HG02840 (cell line): ENCODE measurements at regions not wholly inside any gene's neighbourhood (a gene's known extent, or its start where the extent isn't known, plus 50 kb on each side); places are given as distances from the start of the nearest gene placed in this dataset.

Experiments
- ATAC-seq: cut with Tn5 transposase; IDR thresholded peaks from one replicate; pipeline ENCODE4 v1.9.1; 2021; ENCODE audit warnings: mild to moderate bottlenecking, moderate library complexity, moderate number of reproducible peaks; ENCODE audit not compliant: unreplicated experiment, low FRiP score

- no peak for ATAC-seq
Measured at GRCh38 chr12:127293507-127294310, 973.3 kb upstream of the TMEM132C start.

GRCh38 chr12:127294651-127295210 is 972.2 kb upstream of the TMEM132C start:
- no peak for ATAC-seq

- no peak for ATAC-seq
Measured at GRCh38 chr12:127295630-127296029, 971.3 kb upstream of the TMEM132C start.

GRCh38 chr12:127296591-127296990 is 970.4 kb upstream of the TMEM132C start:
- no peak for ATAC-seq

- no peak for ATAC-seq
Measured at GRCh38 chr12:127297327-127297726, 969.6 kb upstream of the TMEM132C start.

- ATAC-seq: no peak
Measured at GRCh38 chr12:127300075-127300474, 966.9 kb upstream of the TMEM132C start.

GRCh38 chr12:127300753-127301152 is 966.2 kb upstream of the TMEM132C start:
- no peak for ATAC-seq

- ATAC-seq: no peak
Measured at GRCh38 chr12:127301876-127302275, 965.1 kb upstream of the TMEM132C start.

- ATAC-seq: no peak
Measured at GRCh38 chr12:127304751-127305725, 961.9 kb upstream of the TMEM132C start.

- ATAC-seq: no peak
Measured at GRCh38 chr12:127306604-127307215, 960.3 kb upstream of the TMEM132C start.

GRCh38 chr12:127307528-127307927 is 959.4 kb upstream of the TMEM132C start:
- no peak for ATAC-seq

GRCh38 chr12:127308148-127308547 is 958.8 kb upstream of the TMEM132C start:
- ATAC-seq: no peak

GRCh38 chr12:127310548-127310947 is 956.4 kb upstream of the TMEM132C start:
- no peak for ATAC-seq

GRCh38 chr12:127311720-127312364 is 955.1 kb upstream of the TMEM132C start:
- ATAC-seq: no peak

GRCh38 chr12:127324681-127325080 is 942.3 kb upstream of the TMEM132C start:
- no peak for ATAC-seq

- ATAC-seq: no peak
Measured at GRCh38 chr12:127327986-127328385, 939.0 kb upstream of the TMEM132C start.

- no peak for ATAC-seq
Measured at GRCh38 chr12:127328867-127329266, 938.1 kb upstream of the TMEM132C start.

GRCh38 chr12:127334365-127334764 is 932.6 kb upstream of the TMEM132C start:
- no peak for ATAC-seq

- ATAC-seq: no peak
Measured at GRCh38 chr12:127334912-127335644, 931.9 kb upstream of the TMEM132C start.
